Natural killer cell (primary cell): ENCODE measurements at regions not wholly inside any gene's neighbourhood (a gene's known extent, or its start where the extent isn't known, plus 50 kb on each side); places are given as distances from the start of the nearest gene placed in this dataset.

Experiments
- ATAC-seq, 3 donors: fragments of 150-1000 bp in 2 of 3; fragments of 200-7000 bp in 1 of 3; cut with Tn5 transposase; 1 replicate in 1 of 3; 2 replicates in 2 of 3; pipeline ENCODE4 v1.10.0; 2021; ENCODE audit warnings: mild to moderate bottlenecking in 2 of 3, moderate library complexity in 2 of 3
- DNase-seq, 2 donors: peaks; one replicate each; pipeline versions ENCODE4 v3.0.0 to v3.0.0-alpha.2; 2013 to 2021; ENCODE audit warnings: mixed read lengths in 1 of 2
- H3K27ac ChIP-seq: one replicate; pipeline ENCODE4 v1.5.1; 2013; ENCODE audit warnings: mild to moderate bottlenecking, low read length
- H3K27me3 ChIP-seq: one replicate; pipeline ENCODE4 v1.6.1; 2013; ENCODE audit warnings: low read length; ENCODE audit not compliant: control insufficient read depth, insufficient read depth
- H3K36me3 ChIP-seq: one replicate; pipeline ENCODE4 v1.6.1; 2013; ENCODE audit warnings: low read length; ENCODE audit not compliant: control insufficient read depth, insufficient read depth
- H3K4me1 ChIP-seq: one replicate; pipeline ENCODE4 v1.6.1; 2013; ENCODE audit warnings: low read length; ENCODE audit not compliant: control insufficient read depth, insufficient read depth
- H3K4me3 ChIP-seq: one replicate; pipeline ENCODE4 v1.5.1; 2013; ENCODE audit warnings: low read length
- H3K9me3 ChIP-seq: one replicate; pipeline ENCODE4 v1.6.1; 2013; ENCODE audit warnings: low read length; ENCODE audit not compliant: control insufficient read depth, insufficient read depth
- H3K27ac Mint-ChIP-seq, 2 donors: one replicate each; pipeline ENCODE4 v1.8.0; 2022; ENCODE audit warnings: mild to moderate bottlenecking in 2 of 2, mixed read lengths in 2 of 2, moderate library complexity in 1 of 2
- H3K27me3 Mint-ChIP-seq, 2 donors: one replicate each; pipeline ENCODE4 v1.8.0; 2022; ENCODE audit warnings: low read depth in 2 of 2, mixed read lengths in 2 of 2
- H3K36me3 Mint-ChIP-seq: one replicate; pipeline ENCODE4 v1.8.0; 2022; ENCODE audit warnings: mixed read lengths
- H3K4me1 Mint-ChIP-seq, 2 donors: one replicate each; pipeline ENCODE4 v1.8.0; 2022; ENCODE audit warnings: mixed read lengths in 2 of 2
- H3K4me3 Mint-ChIP-seq: one replicate; pipeline ENCODE4 v1.8.0; 2022; ENCODE audit warnings: mild to moderate bottlenecking, moderate library complexity, mixed read lengths
- H3K9me3 Mint-ChIP-seq, 2 donors: one replicate each; pipeline ENCODE4 v1.8.0; 2022; ENCODE audit warnings: mixed read lengths in 2 of 2
- WGBS: methylation state at CpG from one replicate; pipeline ENCODE4 v1.1.7; 2013; ENCODE audit warnings: missing lambda C conversion rate; ENCODE audit not compliant: insufficient coverage; 5-methylcytosine and 5-hydroxymethylcytosine counted together
- intact Hi-C: fragments of 100-400 bp; cut with micrococcal nuclease; formaldehyde crosslinking; loops from one replicate; pipeline ENCODE4 v1.14.2; 2022
- TF ChIP-seq, protein P1 (sequence below): fragments of 200-600 bp; IDR thresholded peaks from one replicate; pipeline ENCODE4 v1.8.0; 2022; ENCODE audit warnings: antibody characterized with exemption

GRCh38 chr15:97592778-97593177 lies 367.7 kb upstream of the ARRDC4 start:
- H3K4me1 ChIP-seq: no peaks in the 10 kb centered on the region
- Mint-ChIP-seq H3K9me3 (peaks cover 3% of the 10 kb centered on the region in 2 donors), H3K4me3 (no peak overlapping the region), H3K36me3 (no peaks in the 10 kb centered on the region), H3K27me3 (no peaks in the 10 kb centered on the region), H3K27ac (no peak overlapping the region), H3K4me1 (no peaks in the 10 kb centered on the region)
- no peaks in the 10 kb centered on the region for H3K27me3 ChIP-seq
- H3K27ac ChIP-seq: no peak overlapping the region
- H3K4me3 ChIP-seq: no peak overlapping the region
- no peak for DNase-seq
- intact Hi-C loops: no loop called here
- H3K9me3 ChIP-seq: no peaks in the 10 kb centered on the region
- ATAC-seq: no peak
- 93% methylated on average over 4 of the region's 4 CpGs for WGBS
- no peaks in the 10 kb centered on the region for H3K36me3 ChIP-seq
- TF ChIP-seq, protein P1, sequence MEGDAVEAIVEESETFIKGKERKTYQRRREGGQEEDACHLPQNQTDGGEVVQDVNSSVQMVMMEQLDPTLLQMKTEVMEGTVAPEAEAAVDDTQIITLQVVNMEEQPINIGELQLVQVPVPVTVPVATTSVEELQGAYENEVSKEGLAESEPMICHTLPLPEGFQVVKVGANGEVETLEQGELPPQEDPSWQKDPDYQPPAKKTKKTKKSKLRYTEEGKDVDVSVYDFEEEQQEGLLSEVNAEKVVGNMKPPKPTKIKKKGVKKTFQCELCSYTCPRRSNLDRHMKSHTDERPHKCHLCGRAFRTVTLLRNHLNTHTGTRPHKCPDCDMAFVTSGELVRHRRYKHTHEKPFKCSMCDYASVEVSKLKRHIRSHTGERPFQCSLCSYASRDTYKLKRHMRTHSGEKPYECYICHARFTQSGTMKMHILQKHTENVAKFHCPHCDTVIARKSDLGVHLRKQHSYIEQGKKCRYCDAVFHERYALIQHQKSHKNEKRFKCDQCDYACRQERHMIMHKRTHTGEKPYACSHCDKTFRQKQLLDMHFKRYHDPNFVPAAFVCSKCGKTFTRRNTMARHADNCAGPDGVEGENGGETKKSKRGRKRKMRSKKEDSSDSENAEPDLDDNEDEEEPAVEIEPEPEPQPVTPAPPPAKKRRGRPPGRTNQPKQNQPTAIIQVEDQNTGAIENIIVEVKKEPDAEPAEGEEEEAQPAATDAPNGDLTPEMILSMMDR: no peak

DNA sequence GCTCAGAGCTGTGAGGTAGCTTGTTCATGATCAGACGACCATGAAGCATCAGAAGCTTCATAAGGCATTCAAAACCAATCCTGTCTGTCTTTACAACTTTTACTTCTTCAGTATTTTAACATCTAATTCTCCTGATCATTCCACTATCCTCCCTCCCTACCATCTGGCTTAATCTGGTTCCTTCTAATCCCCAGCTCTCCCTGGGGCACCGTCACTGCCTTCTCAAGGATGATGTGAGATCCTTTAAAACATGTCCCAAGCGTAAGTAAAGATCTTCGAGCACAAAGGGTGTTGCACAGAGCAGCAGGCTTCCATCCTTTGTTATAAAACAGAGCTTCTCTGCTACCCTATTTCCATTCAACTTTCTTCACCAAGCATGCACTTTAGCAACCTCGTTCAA lies 362.7 kb upstream of the ARRDC4 start:
- Mint-ChIP-seq H3K4me1 (no peaks in the 10 kb centered on the region), H3K27ac (no peak overlapping the region), H3K36me3 (no peaks in the 10 kb centered on the region), H3K9me3 (peaks cover 0 to 2% of the 10 kb centered on the region in 2 donors), H3K4me3 (no peak overlapping the region), H3K27me3 (no peaks in the 10 kb centered on the region)
- WGBS: 87% methylated on average over 5 of the region's 5 CpGs
- Histone ChIP-seq H3K4me1 (no peaks in the 10 kb centered on the region), H3K4me3 (no peak overlapping the region), H3K36me3 (no peaks in the 10 kb centered on the region), H3K27ac (no peak overlapping the region), H3K27me3 (no peaks in the 10 kb centered on the region), H3K9me3 (no peaks in the 10 kb centered on the region)
- ATAC-seq: no peak
- no peak for DNase-seq
- intact Hi-C loops: no loop called here
- TF ChIP-seq, protein P1: no peak

DNA sequence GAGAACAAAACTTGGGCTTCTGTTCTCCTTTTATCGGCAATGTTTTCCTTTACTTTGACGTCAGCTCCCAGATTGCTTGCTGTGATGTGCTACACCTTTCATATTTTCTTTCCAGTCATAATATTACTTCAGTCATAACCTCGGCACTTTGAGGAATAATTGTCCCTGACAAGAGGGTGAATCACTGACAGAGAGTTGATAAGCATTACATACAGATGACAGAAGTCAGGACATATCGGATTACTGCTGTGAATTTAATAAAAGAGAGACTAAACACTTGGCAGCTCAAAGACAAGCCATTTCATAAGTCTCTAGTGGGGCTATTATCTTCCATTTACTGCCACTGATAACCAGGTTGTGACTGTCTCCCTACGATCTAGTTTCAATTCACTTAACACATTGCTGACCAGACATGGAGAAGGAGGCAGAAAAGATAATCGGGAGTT lies 362.1 kb upstream of the ARRDC4 start:
- Histone ChIP-seq H3K4me3 (no peak overlapping the region), H3K9me3 (no peaks in the 10 kb centered on the region), H3K4me1 (no peaks in the 10 kb centered on the region), H3K36me3 (no peaks in the 10 kb centered on the region), H3K27me3 (no peaks in the 10 kb centered on the region), H3K27ac (no peak overlapping the region)
- DNase-seq (no peak), ATAC-seq (no peak)
- Mint-ChIP-seq H3K4me3 (no peak overlapping the region), H3K27me3 (no peaks in the 10 kb centered on the region), H3K27ac (no peak overlapping the region), H3K4me1 (no peaks in the 10 kb centered on the region), H3K36me3 (no peaks in the 10 kb centered on the region), H3K9me3 (peaks cover 0 to 2% of the 10 kb centered on the region in 2 donors)
- 94% methylated on average over 4 of the region's 6 CpGs for WGBS
- TF ChIP-seq, protein P1: no peak
- intact Hi-C loops: no loop called here

- Histone ChIP-seq H3K4me3 (no peak overlapping the region), H3K27me3 (no peaks in the 10 kb centered on the region), H3K27ac (no peak overlapping the region), H3K36me3 (no peaks in the 10 kb centered on the region), H3K9me3 (peaks cover 2% of the 10 kb centered on the region), H3K4me1 (no peaks in the 10 kb centered on the region)
- intact Hi-C loops: no loop called here
- H3K36me3 Mint-ChIP-seq: no peaks in the 10 kb centered on the region
- no peak overlapping the region for H3K4me3 Mint-ChIP-seq
- H3K4me1 Mint-ChIP-seq: no peaks in the 10 kb centered on the region
- peaks cover 0 to 2% of the 10 kb centered on the region in 2 donors for H3K9me3 Mint-ChIP-seq
- TF ChIP-seq, protein P1: no peak
- H3K27me3 Mint-ChIP-seq: no peaks in the 10 kb centered on the region
- 63% methylated on average over 5 of the region's 5 CpGs for WGBS
- ATAC-seq: no peak
- H3K27ac Mint-ChIP-seq: no peak overlapping the region
- DNase-seq: no peak
These were observed 360.3 kb upstream of the ARRDC4 start for GRCh38 chr15:97600190-97600589.
